ENCODE measurements at regions not wholly inside any gene's neighbourhood (a gene's known extent, or its start where the extent isn't known, plus 50 kb on each side); places are given as distances from the start of the nearest gene placed in this dataset.
"Not testable (repeated sequence)": the region's sequence is repeated elsewhere in the genome, so short reads cannot be mapped to it uniquely, and the experiment has no call there.

- no peak for DNase-seq (ENCODE audit: low spot score)
Observed at GRCh38 chr20:36082315-36082915, 72.1 kb upstream of the EPB41L1 start.

DNA sequence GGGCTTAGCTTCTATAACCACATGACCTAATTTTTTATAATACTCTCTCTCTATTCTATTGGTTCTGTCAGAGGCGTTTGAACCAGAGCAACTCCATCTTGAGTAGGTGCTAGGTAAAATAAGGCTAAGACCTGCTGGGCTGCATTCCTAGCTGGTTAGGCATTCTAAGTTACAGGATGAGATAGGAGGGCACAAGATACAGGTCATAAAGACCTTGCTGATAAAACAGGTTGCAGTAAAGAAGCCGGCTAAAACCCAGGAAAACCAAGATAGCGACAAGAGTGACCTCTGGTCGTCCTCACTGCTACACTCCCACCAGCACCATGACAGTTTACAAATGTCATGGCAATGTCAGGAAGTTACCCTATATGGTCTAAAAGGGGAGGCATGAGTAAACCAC is 71.3 kb upstream of the EPB41L1 start:
- not testable (repeated sequence) for DNase-seq (ENCODE audit: low spot score)

GRCh38 chr20:36084356-36084755 is 70.2 kb upstream of the EPB41L1 start:
- no peak for DNase-seq (ENCODE audit: low spot score)

- no peak for DNase-seq (ENCODE audit: low spot score)
Observed at GRCh38 chr20:36084897-36085613, 69.5 kb upstream of the EPB41L1 start.

DNA sequence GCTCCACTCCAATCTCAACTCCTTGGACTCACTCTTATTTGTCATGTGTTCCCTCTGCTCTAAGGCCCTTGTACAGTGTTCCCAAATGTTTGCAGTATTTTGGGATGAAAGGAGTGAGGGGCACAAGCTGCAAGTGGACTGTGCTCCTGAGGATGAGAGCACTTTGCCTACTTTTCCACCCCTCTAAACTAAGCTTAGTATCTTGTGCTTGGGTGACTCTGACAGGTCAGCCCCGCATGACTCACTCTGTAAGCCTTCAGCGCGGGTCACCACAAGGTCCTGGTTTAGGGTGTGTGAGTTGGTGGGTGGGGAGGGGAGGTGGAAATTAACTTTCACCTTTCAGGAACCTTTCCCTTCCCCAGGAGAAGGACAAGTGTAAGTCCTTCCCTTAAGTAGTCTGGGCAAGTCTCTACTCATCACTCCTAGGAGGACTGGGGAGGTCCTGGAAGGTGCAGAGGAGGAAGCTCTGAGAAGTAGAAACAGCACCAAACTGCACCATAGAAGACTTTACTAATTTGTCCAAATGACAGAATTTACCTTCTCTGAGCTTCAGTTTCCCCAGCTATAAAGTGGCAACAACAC is 68.8 kb upstream of the EPB41L1 start:
- DNase-seq (ENCODE audit: low spot score): peak; percentile 51

- DNase-seq (ENCODE audit: low spot score): no peak
Observed at GRCh38 chr20:36086767-36087166, 67.8 kb upstream of the EPB41L1 start.

DNA sequence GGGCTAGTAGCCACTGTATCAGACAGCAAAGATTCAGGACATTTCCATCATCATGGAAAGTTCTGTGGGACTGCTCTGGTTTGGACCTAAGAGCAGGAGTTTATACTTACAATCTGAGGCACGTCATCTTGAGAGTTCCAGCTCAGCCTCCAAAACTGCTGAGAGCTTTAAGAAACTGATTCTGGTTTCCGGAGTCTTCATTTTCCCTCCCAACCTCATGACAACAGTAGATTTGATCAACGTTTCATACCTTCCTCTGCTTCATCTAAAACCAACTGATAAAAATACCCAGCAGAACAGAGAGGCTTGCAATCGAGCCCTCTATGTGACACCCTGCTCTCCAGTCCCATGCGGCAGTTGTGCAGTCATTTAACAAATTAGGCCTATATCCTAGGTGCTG is 64.3 kb upstream of the EPB41L1 start:
- DNase-seq (ENCODE audit: low spot score): no peak

- no peak for DNase-seq (ENCODE audit: low spot score)
Observed at GRCh38 chr20:36091561-36092397, 62.8 kb upstream of the EPB41L1 start.

GRCh38 chr20:36092398-36093024 is 62.0 kb upstream of the EPB41L1 start:
- peak; percentile 54 for DNase-seq (ENCODE audit: low spot score)

DNA sequence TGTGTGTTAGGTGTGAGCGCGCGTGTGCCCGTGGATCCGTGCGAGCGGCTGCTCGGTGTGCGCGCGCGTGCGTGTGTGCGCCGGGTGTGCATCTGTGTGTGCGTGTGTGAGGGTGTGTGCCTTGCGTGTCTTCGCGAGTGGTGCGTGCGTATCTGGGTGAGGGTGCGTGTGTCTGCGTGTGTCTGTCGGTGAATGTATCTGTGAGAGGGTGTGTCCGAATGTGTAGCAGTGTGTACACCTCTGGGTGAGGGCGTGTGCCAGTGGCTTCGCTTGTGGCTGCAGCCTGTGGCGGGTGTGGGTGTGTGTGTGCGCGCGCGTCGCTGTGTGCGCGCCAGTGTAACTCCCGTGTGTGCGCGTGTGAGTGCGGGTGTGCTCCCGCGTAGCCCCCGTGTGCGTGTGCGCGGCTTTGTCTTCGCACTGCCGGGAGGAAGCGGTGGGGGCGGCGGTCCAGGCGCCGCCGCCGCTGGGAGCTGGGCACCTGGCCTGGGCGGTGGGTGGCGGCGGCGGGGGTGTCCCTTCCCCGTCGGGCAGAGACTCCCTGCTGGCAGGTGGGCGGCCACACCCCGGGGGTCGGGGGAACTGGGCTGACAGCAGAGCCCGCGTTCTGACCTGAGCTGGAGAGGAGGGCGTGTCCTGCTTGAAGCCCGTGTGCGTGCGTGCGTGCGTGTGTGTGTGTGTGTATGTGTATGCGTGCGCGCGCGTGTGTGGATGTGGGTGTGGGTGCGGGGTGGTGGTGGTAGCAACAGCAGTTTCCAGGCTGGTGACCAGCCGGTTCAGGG is 61.3 kb upstream of the EPB41L1 start:
- DNase-seq (ENCODE audit: low spot score): peak; percentile 48

DNA sequence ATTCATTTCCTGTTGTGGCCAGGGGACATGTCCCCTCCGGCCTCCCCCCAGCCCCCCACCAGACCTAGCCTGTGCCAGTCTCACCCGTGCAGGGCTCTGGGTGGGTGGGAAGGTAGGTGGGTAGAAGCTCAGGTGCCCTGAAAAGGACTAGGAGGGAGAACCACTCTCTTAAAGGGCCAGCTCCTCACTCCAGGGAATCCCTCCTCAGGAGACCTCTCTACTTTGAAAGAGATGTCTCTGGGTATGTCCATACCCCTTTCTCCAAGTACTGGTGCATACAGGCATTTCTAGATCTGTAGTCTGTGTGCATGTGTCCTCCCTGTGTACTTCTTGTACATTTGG is 60.8 kb upstream of the EPB41L1 start:
- no peak for DNase-seq (ENCODE audit: low spot score)

DNA sequence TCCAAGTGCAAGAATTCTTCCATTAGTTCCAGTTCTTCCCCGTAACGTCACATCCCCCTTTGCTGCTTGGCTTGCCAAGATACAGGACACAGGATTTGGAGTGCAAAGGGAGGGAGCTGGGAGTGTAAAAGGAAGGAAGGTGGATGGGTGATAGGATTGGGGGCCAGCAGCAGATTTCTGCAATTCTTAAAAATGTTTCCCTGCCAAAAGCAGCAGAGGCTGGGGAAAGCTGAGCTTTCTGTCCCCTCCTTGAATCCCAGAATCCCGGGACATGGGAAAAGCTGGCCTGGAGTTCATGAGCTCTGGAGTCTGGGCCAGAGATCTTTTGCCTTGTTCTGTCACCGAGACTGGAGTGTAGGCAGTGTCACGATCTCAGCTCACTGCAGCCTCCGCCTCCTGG is 60.0 kb upstream of the EPB41L1 start:
- no peak for DNase-seq (ENCODE audit: low spot score)

GRCh38 chr20:36096435-36096834 is 58.1 kb upstream of the EPB41L1 start:
- DNase-seq (ENCODE audit: low spot score): no peak

- no peak for DNase-seq (ENCODE audit: low spot score)
Observed at GRCh38 chr20:36097337-36098151, 57.0 kb upstream of the EPB41L1 start.

GRCh38 chr20:36098364-36098763 is 56.2 kb upstream of the EPB41L1 start:
- no peak for DNase-seq (ENCODE audit: low spot score)

DNA sequence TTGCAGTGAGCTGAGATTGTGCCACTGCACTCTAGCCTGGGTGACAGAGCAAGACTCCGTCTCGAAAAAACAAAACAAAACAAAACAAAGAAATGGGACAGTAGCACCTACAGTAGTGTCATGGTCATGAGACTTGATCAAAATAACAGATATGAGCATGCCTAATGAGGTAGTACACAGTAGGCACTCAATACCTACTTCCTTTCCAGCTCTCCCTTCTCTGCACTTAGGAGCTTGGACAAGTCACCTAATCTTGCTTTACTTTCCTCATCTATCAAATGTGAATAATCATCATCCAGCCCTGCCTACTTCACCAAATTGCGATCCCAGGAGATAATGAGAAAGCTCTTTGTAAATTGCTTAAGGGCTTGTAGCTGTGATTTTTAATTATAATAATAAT is 55.4 kb upstream of the EPB41L1 start:
- no peak for DNase-seq (ENCODE audit: low spot score)

DNA sequence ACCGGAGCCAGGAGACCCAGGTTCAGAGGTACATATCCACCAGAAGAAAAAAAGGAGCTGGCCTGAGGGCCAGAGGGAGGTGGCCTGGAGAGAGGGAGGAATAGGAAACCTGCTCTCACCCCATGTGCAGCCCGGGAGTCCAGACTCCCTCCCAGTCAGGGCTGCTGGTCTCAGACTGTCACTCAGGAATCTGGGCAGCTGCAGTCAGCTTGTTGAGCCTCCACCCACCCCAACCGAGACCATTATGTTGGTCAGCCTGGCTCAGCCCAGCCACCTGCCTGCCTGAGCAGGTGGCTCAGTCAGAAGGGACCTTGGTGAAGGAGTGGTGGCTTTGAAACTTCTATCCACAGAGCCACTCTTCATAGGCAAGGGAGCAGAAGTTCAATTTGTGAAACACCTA is 53.3 kb upstream of the EPB41L1 start:
- DNase-seq (ENCODE audit: low spot score): no peak

GRCh38 chr20:36102306-36102705 is 52.2 kb upstream of the EPB41L1 start:
- no peak for DNase-seq (ENCODE audit: low spot score)

GRCh38 chr20:36102809-36103596 is 51.5 kb upstream of the EPB41L1 start:
- no peak for DNase-seq (ENCODE audit: low spot score)

- DNase-seq (ENCODE audit: low spot score): no peak
Observed at GRCh38 chr20:36104244-36104643, 50.3 kb upstream of the EPB41L1 start.
